C4-2B (cell line): ENCODE measurements at regions not wholly inside any gene's neighbourhood (a gene's known extent, or its start where the extent isn't known, plus 50 kb on each side); places are given as distances from the start of the nearest gene placed in this dataset.

ENCODE experiments used
- H3K27ac ChIP-seq: fragments of 450-650 bp; 2 replicates; pipeline ENCODE4 v1.5.1; 2017
- CTCF ChIP-seq: fragments of 450-650 bp; conservative IDR thresholded peaks from 2 replicates; pipeline ENCODE4 v1.5.1; 2017; ENCODE audit warnings: mild to moderate bottlenecking
- ZFX ChIP-seq: fragments of 450-650 bp; IDR thresholded peaks from 2 replicates; pipeline ENCODE4 v1.6.1; 2017

- no peak overlapping the region for H3K27ac ChIP-seq
- TF ChIP-seq CTCF: no peak
Measured at GRCh38 chr1:81466961-81467360, 333.8 kb upstream of the ADGRL2 start.

GRCh38 chr1:81463936-81464837 lies 336.5 kb upstream of the ADGRL2 start:
- no peak for TF ChIP-seq ZFX
- no peak for TF ChIP-seq CTCF
- no peak overlapping the region for H3K27ac ChIP-seq

DNA sequence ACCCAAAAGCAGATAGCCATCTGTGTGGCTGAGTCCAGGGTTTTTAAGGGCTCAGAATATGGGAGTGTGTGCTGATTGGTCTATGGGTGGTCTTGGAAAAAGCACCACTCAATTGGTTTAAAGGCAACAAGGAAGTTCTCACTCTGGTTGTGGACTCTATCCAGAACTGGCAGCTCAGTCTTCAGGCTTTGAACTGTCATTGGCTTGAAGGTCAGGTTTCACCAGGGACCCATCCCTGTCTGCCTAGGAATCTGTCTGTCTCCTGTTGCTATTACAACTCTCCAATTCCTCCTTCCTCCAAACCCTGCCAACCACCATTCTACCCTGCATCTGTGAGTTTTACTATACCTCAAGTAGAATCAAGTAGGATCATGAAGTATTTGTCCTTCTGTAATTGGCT lies 341.7 kb upstream of the ADGRL2 start:
- TF ChIP-seq CTCF: no peak
- TF ChIP-seq ZFX: no peak
- H3K27ac ChIP-seq: no peak overlapping the region

DNA sequence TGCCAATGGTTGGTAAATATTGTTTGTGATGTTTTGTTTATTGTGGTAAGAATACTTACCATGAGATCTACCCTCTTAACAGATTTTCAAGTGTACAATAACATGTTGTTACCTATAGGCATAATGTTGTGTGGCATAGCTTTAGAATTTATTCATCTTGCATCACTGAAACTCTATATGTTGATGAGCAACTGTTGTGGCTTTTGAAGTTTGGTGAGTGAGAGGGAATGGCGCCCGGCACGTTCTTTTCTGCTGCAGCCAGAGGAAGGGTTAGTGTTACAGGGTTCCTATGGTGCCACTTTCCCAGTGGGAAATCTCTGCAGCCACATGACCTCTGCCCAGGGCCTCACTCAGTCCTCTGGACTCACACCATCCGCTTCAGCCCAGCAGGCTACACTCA lies 342.5 kb upstream of the ADGRL2 start:
- no peak overlapping the region for H3K27ac ChIP-seq
- TF ChIP-seq ZFX (no peak), CTCF (no peak)

DNA sequence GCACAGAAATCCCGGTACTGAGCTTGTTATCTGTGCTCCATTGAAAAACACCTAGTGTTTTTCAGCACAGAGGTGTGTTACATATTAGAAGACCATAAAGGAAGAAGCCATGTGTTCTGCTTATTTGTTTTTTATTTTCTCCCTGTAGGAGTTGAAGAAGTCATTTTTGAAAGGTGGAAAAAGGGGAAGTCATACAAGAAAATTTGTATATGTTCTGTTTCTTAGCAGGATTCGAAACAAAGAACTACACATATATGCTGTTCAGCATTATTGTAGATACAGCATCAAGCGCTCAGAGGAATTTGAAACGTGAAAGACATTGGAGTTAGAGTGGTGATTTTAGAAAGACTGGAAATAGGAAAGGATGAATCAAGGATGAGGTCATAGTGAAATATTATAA lies 345.3 kb upstream of the ADGRL2 start:
- no peak overlapping the region for H3K27ac ChIP-seq
- TF ChIP-seq ZFX (no peak), CTCF (no peak)

GRCh38 chr1:81453971-81454370 lies 346.8 kb upstream of the ADGRL2 start:
- H3K27ac ChIP-seq: no peak overlapping the region
- no peak for TF ChIP-seq CTCF

GRCh38 chr1:81453367-81453703 lies 347.4 kb upstream of the ADGRL2 start:
- H3K27ac ChIP-seq: no peak overlapping the region
- no peak for TF ChIP-seq CTCF
- TF ChIP-seq ZFX: no peak
